Activated T-cell treated with anti-CD3 and anti-CD28 coated beads for 24 hours (primary cell): ENCODE measurements at regions not wholly inside any gene's neighbourhood (a gene's known extent, or its start where the extent isn't known, plus 50 kb on each side); places are given as distances from the start of the nearest gene placed in this dataset.
"Not testable (repeated sequence)": the region's sequence is repeated elsewhere in the genome, so short reads cannot be mapped to it uniquely, and the experiment has no call there.

ENCODE experiments used
- DNase-seq: peaks from one replicate; pipeline ENCODE4 v3.0.0-alpha.2; 2020; ENCODE audit warnings: low read depth

GRCh38 chr22:49457946-49458707 is 369.5 kb downstream of the BRD1 start:
- no peak for DNase-seq

- DNase-seq = no peak
These were observed 370.5 kb downstream of the BRD1 start for GRCh38 chr22:49457146-49457545.

GRCh38 chr22:49455595-49455994 is 372.1 kb downstream of the BRD1 start:
- DNase-seq = no peak

- no peak for DNase-seq
These were observed 372.9 kb downstream of the BRD1 start for GRCh38 chr22:49454726-49455125.

- no peak for DNase-seq
These were observed 373.9 kb downstream of the BRD1 start for GRCh38 chr22:49453771-49454170.

- not testable (repeated sequence) for DNase-seq
These were observed 374.7 kb downstream of the BRD1 start for GRCh38 chr22:49453019-49453418.

- DNase-seq = no peak
These were observed 375.2 kb downstream of the BRD1 start for GRCh38 chr22:49452362-49452946.

GRCh38 chr22:49451070-49451840 is 376.4 kb downstream of the BRD1 start:
- no peak for DNase-seq

- no peak for DNase-seq
These were observed 377.2 kb downstream of the BRD1 start for GRCh38 chr22:49450498-49450897.

GRCh38 chr22:49449811-49450446 is 377.7 kb downstream of the BRD1 start:
- no peak for DNase-seq

- no peak for DNase-seq
These were observed 378.3 kb downstream of the BRD1 start for GRCh38 chr22:49449377-49449776.

GRCh38 chr22:49448526-49448925 is 379.1 kb downstream of the BRD1 start:
- DNase-seq = no peak

- no peak for DNase-seq
These were observed 379.8 kb downstream of the BRD1 start for GRCh38 chr22:49447837-49448236.

- peak; percentile 1 for DNase-seq
These were observed 380.6 kb downstream of the BRD1 start for GRCh38 chr22:49446759-49447710.

- no peak for DNase-seq
These were observed 381.4 kb downstream of the BRD1 start for GRCh38 chr22:49446145-49446758.

GRCh38 chr22:49444781-49445180 is 382.9 kb downstream of the BRD1 start:
- DNase-seq = no peak

- no peak for DNase-seq
These were observed 386.7 kb downstream of the BRD1 start for GRCh38 chr22:49440931-49441330.

- DNase-seq = no peak
These were observed 388.3 kb downstream of the BRD1 start for GRCh38 chr22:49439373-49439772.

- no peak for DNase-seq
These were observed 389.7 kb downstream of the BRD1 start for GRCh38 chr22:49437956-49438355.

GRCh38 chr22:49437356-49437755 is 390.3 kb downstream of the BRD1 start:
- no peak for DNase-seq

- DNase-seq = no peak
These were observed 391.6 kb downstream of the BRD1 start for GRCh38 chr22:49436056-49436455.
